H1 (cell line): ENCODE measurements at regions not wholly inside any gene's neighbourhood (a gene's known extent, or its start where the extent isn't known, plus 50 kb on each side); places are given as distances from the start of the nearest gene placed in this dataset.

Experiments
- CTCF ChIA-PET: fragments of 300-600 bp; sonication (Branson Sonifier 250); formaldehyde crosslinking; loops from one replicate; lab custom pipeline; 2021; ENCODE audit not compliant: partially characterized antibody; lab: Charles Lee
- POLR2A ChIA-PET: fragments of 300-600 bp; sonication (Branson Sonifier 250); formaldehyde crosslinking; loops from one replicate; lab custom pipeline; 2021; ENCODE audit warnings: inconsistent platforms; ENCODE audit not compliant: partially characterized antibody; lab: Charles Lee
- DNase-seq, 2 experiments: peaks; one replicate each; pipeline versions ENCODE4 v3.0.0 to v3.0.0-alpha.2; 2010 to 2022; ENCODE audit warnings: low spot score in 2 of 2, low read depth in 1 of 2, mixed read lengths in 1 of 2
- FAIRE-seq: peaks from 2 replicates; lab custom pipeline; 2011; peaks lifted over from hg19 to GRCh38; lab: Jason Lieb, UNC
- H2AFZ ChIP-seq: 2 replicates; pipeline ENCODE4 v1.8.1; 2012; ENCODE audit warnings: low read length, inconsistent platforms
- H2AK5ac ChIP-seq: 2 replicates; pipeline ENCODE4 v1.6.1; 2013; ENCODE audit warnings: low read depth, low read length
- H2BK120ac ChIP-seq: replicated peaks from 2 replicates; pipeline ENCODE3; 2013; ENCODE audit warnings: low read depth, low read length, inconsistent platforms
- H2BK12ac ChIP-seq: 2 replicates; pipeline ENCODE4 v1.6.1; 2013; ENCODE audit warnings: low read depth, low read length
- H2BK15ac ChIP-seq: 2 replicates; pipeline ENCODE4 v1.6.1; 2013; ENCODE audit warnings: low read length
- H2BK20ac ChIP-seq: 2 replicates; pipeline ENCODE4 v1.6.1; 2013; ENCODE audit warnings: low read length
- H2BK5ac ChIP-seq: 2 replicates; pipeline ENCODE4 v1.6.1; 2013; ENCODE audit warnings: low read depth, low read length
- H3K14ac ChIP-seq: 2 replicates; pipeline ENCODE4 v1.6.1; 2013; ENCODE audit warnings: inconsistent platforms; ENCODE audit not compliant: insufficient read length
- H3K18ac ChIP-seq: 2 replicates; pipeline ENCODE4 v1.6.1; 2013; ENCODE audit warnings: low read length; ENCODE audit errors: extremely low read depth
- H3K23ac ChIP-seq: 2 replicates; pipeline ENCODE4 v1.6.1; 2013; ENCODE audit warnings: inconsistent platforms; ENCODE audit not compliant: insufficient read length
- H3K23me2 ChIP-seq: 2 replicates; pipeline ENCODE4 v1.6.1; 2013; ENCODE audit warnings: low read depth, low read length
- H3K27ac ChIP-seq: 2 replicates; pipeline ENCODE4 v1.6.1; 2011; ENCODE audit warnings: low read depth, low read length, inconsistent platforms
- H3K27me3 ChIP-seq, 4 experiments: replicated peaks in 1 of 4; 1 replicate in 1 of 4; 2 replicates in 3 of 4; pipeline versions ENCODE4 v1.6.1 to v1.8.1; 2011 to 2013; ENCODE audit warnings: low read length in 3 of 4, mild to moderate bottlenecking in 3 of 4, inconsistent platforms in 2 of 4, mixed read lengths in 2 of 4, moderate library complexity in 1 of 4; ENCODE audit not compliant: control insufficient read depth in 3 of 4, insufficient read depth in 3 of 4; ENCODE audit errors: extremely low read depth in 1 of 4
- H3K36me3 ChIP-seq, 4 experiments: 2 replicates each; pipeline versions ENCODE4 v1.6.1 to v1.8.1; 2011 to 2013; ENCODE audit warnings: mild to moderate bottlenecking in 4 of 4, low read length in 3 of 4, moderate library complexity in 2 of 4, control low read depth in 1 of 4, inconsistent platforms in 1 of 4; ENCODE audit not compliant: insufficient read depth in 4 of 4, control insufficient read depth in 2 of 4
- H3K4ac ChIP-seq: replicated peaks from 2 replicates; pipeline ENCODE3; 2013; ENCODE audit warnings: low read length, low read depth, mixed read lengths, inconsistent platforms; ENCODE audit not compliant: insufficient read length
- H3K4me1 ChIP-seq, 4 experiments: replicated peaks in 1 of 4; 1 replicate in 1 of 4; 2 replicates in 3 of 4; pipeline versions ENCODE4 v1.6.1 to v1.8.1; 2011 to 2013; ENCODE audit warnings: low read length in 3 of 4, inconsistent platforms in 2 of 4, mixed read lengths in 1 of 4; ENCODE audit not compliant: insufficient read depth in 4 of 4, control insufficient read depth in 3 of 4
- H3K4me2 ChIP-seq, 2 experiments: 2 replicates each; pipeline versions ENCODE4 v1.6.1 to v1.8.1; 2011 to 2013; ENCODE audit warnings: low read depth in 2 of 2, low read length in 2 of 2, control low read depth in 1 of 2, inconsistent platforms in 1 of 2, mild to moderate bottlenecking in 1 of 2; ENCODE audit not compliant: insufficient read depth in 1 of 2
- H3K4me3 ChIP-seq, 4 experiments: fragments of 200-600, 300-600 bp in 1 of 4; sonication (generic), shearing (Covaris generic), sonication (Bioruptor Twin) in 1 of 4; 2 replicates each; pipeline versions ENCODE4 v1.5.1 to v1.8.1; 2011 to 2016; ENCODE audit warnings: low read length in 4 of 4, low read depth in 3 of 4, control low read depth in 2 of 4, inconsistent platforms in 2 of 4, mild to moderate bottlenecking in 2 of 4, mixed read lengths in 1 of 4, moderate library complexity in 1 of 4; ENCODE audit not compliant: insufficient read depth in 2 of 4; ENCODE audit errors: extremely low read depth in 1 of 4
- H3K56ac ChIP-seq: replicated peaks from 2 replicates; pipeline ENCODE3; 2013; ENCODE audit warnings: low read depth, mild to moderate bottlenecking, mixed read lengths, low read length, inconsistent platforms; ENCODE audit not compliant: insufficient read length
- H3K79me1 ChIP-seq: 2 replicates; pipeline ENCODE4 v1.6.1; 2013; ENCODE audit warnings: low read depth, low read length, control low read depth
- H3K79me2 ChIP-seq, 2 experiments: 2 replicates each; pipeline versions ENCODE4 v1.6.1 to v1.8.1; 2012 to 2013; ENCODE audit warnings: low read length in 2 of 2, mild to moderate bottlenecking in 2 of 2, inconsistent platforms in 1 of 2; ENCODE audit not compliant: insufficient read depth in 2 of 2, control insufficient read depth in 1 of 2
- H3K9ac ChIP-seq, 4 experiments: replicated peaks in 1 of 4; 1 replicate in 1 of 4; 2 replicates in 3 of 4; pipeline versions ENCODE4 v1.6.1 to v1.8.1; 2011 to 2013; ENCODE audit warnings: low read depth in 3 of 4, low read length in 3 of 4, control low read depth in 2 of 4, mild to moderate bottlenecking in 2 of 4, moderate library complexity in 2 of 4, inconsistent platforms in 1 of 4; ENCODE audit errors: extremely low read depth in 1 of 4
- H3K9me3 ChIP-seq, 2 experiments: 2 replicates each; pipeline versions ENCODE4 v1.6.1 to v1.8.1; 2012 to 2013; ENCODE audit warnings: mild to moderate bottlenecking in 2 of 2, moderate library complexity in 2 of 2, control low read depth in 1 of 2, inconsistent platforms in 1 of 2, low read depth in 1 of 2, low read length in 1 of 2, mixed read lengths in 1 of 2; ENCODE audit not compliant: insufficient read depth in 2 of 2
- H4K20me1 ChIP-seq, 2 experiments: replicated peaks in 1 of 2; 2 replicates each; pipeline versions ENCODE3 to v1.8.1; 2011 to 2013; ENCODE audit warnings: inconsistent platforms in 2 of 2, low read length in 2 of 2, mild to moderate bottlenecking in 1 of 2; ENCODE audit not compliant: insufficient read depth in 2 of 2, control insufficient read depth in 1 of 2
- H4K5ac ChIP-seq: 2 replicates; pipeline ENCODE4 v1.6.1; 2013; ENCODE audit warnings: low read length, low read depth, mixed read lengths, inconsistent platforms; ENCODE audit not compliant: insufficient read length
- H4K8ac ChIP-seq: 2 replicates; pipeline ENCODE4 v1.8.0; 2013; ENCODE audit warnings: mild to moderate bottlenecking, moderate library complexity, low read length, inconsistent platforms; ENCODE audit not compliant: insufficient read depth; ENCODE audit errors: extremely low read depth
- H4K91ac ChIP-seq: replicated peaks from 2 replicates; pipeline ENCODE3; 2013; ENCODE audit warnings: low read length, mixed read lengths, inconsistent platforms; ENCODE audit not compliant: insufficient read length
- ASH2L ChIP-seq: fragments of 200-600, 300-600 bp; sonication (generic); IDR thresholded peaks from one replicate; pipeline ENCODE4 v1.7.1; 2017; ENCODE audit warnings: low read length
- BCL11A ChIP-seq, 2 experiments: IDR thresholded peaks; one replicate each; pipeline ENCODE4 v1.6.1; 2011; ENCODE audit warnings: low read depth in 2 of 2, low read length in 2 of 2, mild to moderate bottlenecking in 2 of 2
- BRCA1 ChIP-seq: IDR thresholded peaks from 2 replicates; pipeline ENCODE4 v1.6.1; 2012; ENCODE audit warnings: low read depth, low read length, improper control_type of control experiment
- CHD1 ChIP-seq: IDR thresholded peaks from 2 replicates; pipeline ENCODE4 v1.6.1; 2012; ENCODE audit warnings: low read depth, low read length, improper control_type of control experiment
- EP300 ChIP-seq, 2 experiments: IDR thresholded peaks; 1 replicate in 1 of 2; 2 replicates in 1 of 2; pipeline ENCODE4 v1.6.1; 2011 to 2012; ENCODE audit warnings: low read depth in 2 of 2, low read length in 2 of 2, mild to moderate bottlenecking in 2 of 2, borderline replicate concordance in 1 of 2, inconsistent platforms in 1 of 2, moderate library complexity in 1 of 2
- KDM4A ChIP-seq: IDR thresholded peaks from one replicate; pipeline ENCODE4 v1.7.1; 2012; ENCODE audit warnings: low read depth, mild to moderate bottlenecking, moderate library complexity, low read length, inconsistent platforms; ENCODE audit not compliant: severe bottlenecking
- PHF8 ChIP-seq: fragments of 200-600 bp; sonication (generic); conservative IDR thresholded peaks from 2 replicates; pipeline ENCODE4 v1.7.1; 2012; ENCODE audit warnings: low read depth, mild to moderate bottlenecking, inconsistent platforms, low read length, moderate library complexity
- SP2 ChIP-seq: IDR thresholded peaks from 2 replicates; pipeline ENCODE4 v1.6.1; 2012; ENCODE audit warnings: mild to moderate bottlenecking, low read length, inconsistent platforms
- TAF7 ChIP-seq: optimal IDR thresholded peaks from 2 replicates; pipeline ENCODE3; 2011; ENCODE audit warnings: low read depth, mild to moderate bottlenecking, inconsistent platforms, low read length, moderate library complexity, borderline replicate concordance
- WGBS, 2 experiments: shearing (Covaris generic) in 1 of 2; methylation state at CpG; one replicate each; pipeline versions ENCODE4 v1.1.6 to v1.1.7; 2013 to 2015; ENCODE audit warnings: low lambda C conversion rate in 2 of 2, mixed read lengths in 2 of 2, inconsistent platforms in 1 of 2, low coverage in 1 of 2, missing lambda C conversion rate in 1 of 2; ENCODE audit not compliant: insufficient replicate concordance in 2 of 2, insufficient coverage in 1 of 2, insufficient read length in 1 of 2; ENCODE audit errors: extremely low coverage in 1 of 2, missing lambda C conversion rate in 1 of 2; 5-methylcytosine and 5-hydroxymethylcytosine counted together
- TF ChIP-seq, protein P1 (sequence below): IDR thresholded peaks from 2 replicates; pipeline ENCODE4 v1.6.1; 2011; ENCODE audit warnings: low read depth, mild to moderate bottlenecking, low read length; ENCODE audit not compliant: insufficient read depth
- TF ChIP-seq, protein P2 (sequence below): IDR thresholded peaks from 2 replicates; pipeline ENCODE4 v1.6.1; 2012; ENCODE audit warnings: inconsistent platforms

DNA sequence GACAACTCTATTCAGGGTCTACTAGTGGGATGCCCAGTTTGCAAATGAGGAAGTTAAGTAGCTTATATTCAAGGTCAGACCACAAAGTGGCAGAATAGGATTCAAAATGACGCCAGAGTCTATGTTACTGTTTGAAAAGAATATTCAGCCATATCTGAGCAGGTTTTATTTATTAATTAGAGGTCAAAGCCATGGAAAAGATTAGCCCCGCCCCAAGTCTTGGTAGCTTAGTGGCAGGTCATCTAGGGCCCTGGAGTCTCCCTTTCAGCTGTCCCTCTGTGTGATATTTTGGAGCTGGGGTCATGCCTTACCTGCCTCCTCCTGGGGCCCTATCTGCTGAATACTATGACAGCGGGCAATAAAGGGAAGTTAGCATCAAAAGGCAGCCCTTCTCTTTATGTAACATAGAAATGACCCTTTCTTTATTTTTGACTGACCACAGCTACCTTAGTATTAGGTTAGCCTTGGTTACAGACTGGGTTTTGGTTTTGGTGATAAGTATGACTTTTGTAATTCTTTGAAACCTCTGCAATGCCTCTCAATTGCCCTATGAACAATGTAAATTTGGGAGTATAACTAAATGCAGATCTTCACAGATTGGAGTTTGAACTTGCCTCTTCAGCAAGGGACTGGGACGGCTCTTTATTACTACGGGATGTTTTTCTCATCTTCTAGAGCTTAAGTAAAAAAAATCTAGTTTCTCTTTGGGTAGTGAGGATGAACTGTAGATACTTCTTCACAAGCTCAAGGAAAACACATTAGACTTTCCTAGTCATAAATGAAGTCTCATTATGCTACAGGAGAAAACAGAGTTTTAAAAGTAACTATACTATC, 153.0 kb upstream of the ITGA4 start:
- POLR2A ChIA-PET = interaction anchor here (1.1 kb wide), 1 partner anchor 8 kb away, joined by 6 read pairs; no protein-coding TSS in a partner anchor
- Histone ChIP-seq H3K18ac (no peak overlapping the region), H3K23ac (no peak overlapping the region), H3K4me1 (peaks cover 0 to 6% (median 0%) of the 10 kb centered on the region in 4 experiments; a peak in 2 of 7 replicates), H3K56ac (no peak overlapping the region), H3K9me3 (no peaks in the 10 kb centered on the region), H3K9ac (no peak overlapping the region), H4K91ac (no peak overlapping the region), H2AK5ac (no peak overlapping the region), H3K4ac (no peak overlapping the region), H3K27ac (no peak overlapping the region), H2BK12ac (no peak overlapping the region), H3K4me3 (no peak overlapping the region), H3K23me2 (no peaks in the 10 kb centered on the region; the same call in 1 of the 2 replicates), H2BK20ac (no peak overlapping the region), H2BK120ac (no peak overlapping the region), H4K5ac (no peak overlapping the region), H4K8ac (no peak overlapping the region), H2AFZ (no peak overlapping the region), H3K79me1 (no peaks in the 10 kb centered on the region), H3K36me3 (no peaks in the 10 kb centered on the region), H2BK15ac (no peak overlapping the region), H4K20me1 (no peaks in the 10 kb centered on the region), H2BK5ac (no peak overlapping the region), H3K4me2 (no peak overlapping the region), H3K14ac (no peak overlapping the region), H3K27me3 (no peaks in the 10 kb centered on the region), H3K79me2 (no peaks in the 10 kb centered on the region)
- 90% methylated on average over 5 of the region's 5 CpGs; no CpG with 5 or more reads in 1 of the 2 experiments for WGBS, 2 experiments
- DNase-seq (no peak), FAIRE-seq (no peak)
- CTCF ChIA-PET = interaction anchor here (1.0 to 1.2 kb wide), 2 partner anchors 154 to 200 kb away, joined by 3 read pairs; no protein-coding TSS in a partner anchor
- TF ChIP-seq CHD1 = no peak
- TF ChIP-seq BRCA1 = no peak
- TF ChIP-seq, protein P1, sequence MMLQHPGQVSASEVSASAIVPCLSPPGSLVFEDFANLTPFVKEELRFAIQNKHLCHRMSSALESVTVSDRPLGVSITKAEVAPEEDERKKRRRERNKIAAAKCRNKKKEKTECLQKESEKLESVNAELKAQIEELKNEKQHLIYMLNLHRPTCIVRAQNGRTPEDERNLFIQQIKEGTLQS = no peak
- TF ChIP-seq TAF7 = no peak
- no peak for TF ChIP-seq KDM4A
- TF ChIP-seq BCL11A (IDR thresholded peaks at IDR 0.05; ENCODE audit: low read depth in 2 of 2, low read length in 2 of 2) = no peak
- no peak for TF ChIP-seq PHF8
- no peak for TF ChIP-seq EP300 (IDR thresholded peaks at IDR 0.05; ENCODE audit: borderline replicate concordance in 1 of 2, low read depth in 2 of 2, low read length in 2 of 2)
- TF ChIP-seq, protein P2, sequence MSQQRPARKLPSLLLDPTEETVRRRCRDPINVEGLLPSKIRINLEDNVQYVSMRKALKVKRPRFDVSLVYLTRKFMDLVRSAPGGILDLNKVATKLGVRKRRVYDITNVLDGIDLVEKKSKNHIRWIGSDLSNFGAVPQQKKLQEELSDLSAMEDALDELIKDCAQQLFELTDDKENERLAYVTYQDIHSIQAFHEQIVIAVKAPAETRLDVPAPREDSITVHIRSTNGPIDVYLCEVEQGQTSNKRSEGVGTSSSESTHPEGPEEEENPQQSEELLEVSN = no peak
- no peak for TF ChIP-seq SP2
- TF ChIP-seq ASH2L = no peak
